Ishikawa (cell line): ENCODE measurements at regions not wholly inside any gene's neighbourhood (a gene's known extent, or its start where the extent isn't known, plus 50 kb on each side); places are given as distances from the start of the nearest gene placed in this dataset.

ENCODE experiments used
- CEBPB ChIP-seq: IDR thresholded peaks from 2 replicates; pipeline ENCODE4 v1.6.1; 2012
- CREB1 ChIP-seq: IDR thresholded peaks from 2 replicates; pipeline ENCODE4 v1.6.1; 2012; ENCODE audit warnings: low read depth
- MAX ChIP-seq: IDR thresholded peaks from 2 replicates; pipeline ENCODE4 v1.6.1; 2012
- RAD21 ChIP-seq: IDR thresholded peaks from 2 replicates; pipeline ENCODE4 v1.6.1; 2012; ENCODE audit warnings: low read depth
- REST ChIP-seq: IDR thresholded peaks from 2 replicates; pipeline ENCODE4 v1.6.1; 2012; ENCODE audit warnings: low read depth, mild to moderate bottlenecking
- TAF1 ChIP-seq: IDR thresholded peaks from 2 replicates; pipeline ENCODE4 v1.6.1; 2012; ENCODE audit warnings: low read depth, mild to moderate bottlenecking
- TCF12 ChIP-seq: IDR thresholded peaks from 2 replicates; pipeline ENCODE4 v1.6.1; 2012; ENCODE audit warnings: low read depth
- TEAD4 ChIP-seq: IDR thresholded peaks from 2 replicates; pipeline ENCODE4 v1.6.1; 2012

DNA sequence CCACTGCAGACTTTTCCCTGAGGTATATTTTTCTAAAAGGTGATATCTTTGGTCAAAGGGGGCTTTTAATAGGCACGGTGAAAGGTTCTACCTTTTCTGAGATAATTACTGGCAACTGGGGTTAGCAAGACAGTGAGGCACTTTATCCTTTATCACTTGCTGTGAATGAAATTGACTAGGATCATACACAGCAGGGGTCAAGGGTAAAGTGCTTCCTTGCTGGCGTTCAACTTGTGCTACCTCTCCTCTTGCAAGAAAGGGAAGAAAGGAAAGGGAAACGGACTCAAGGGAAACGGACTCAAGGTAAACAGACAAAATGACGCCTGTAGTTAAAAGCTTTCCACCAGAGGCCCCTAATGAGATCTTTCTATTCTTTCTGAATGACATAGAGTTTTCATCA lies 78.6 kb upstream of the RAPGEF2 start:
- no peak for TF ChIP-seq CREB1
- TF ChIP-seq TCF12 = no peak
- no peak for TF ChIP-seq CEBPB
- TF ChIP-seq REST = no peak
- TF ChIP-seq TAF1 = no peak
- no peak for TF ChIP-seq RAD21
- TF ChIP-seq MAX = no peak
- no peak for TF ChIP-seq TEAD4
